Lung microvascular endothelial cell (primary cell): ENCODE measurements at regions not wholly inside any gene's neighbourhood (a gene's known extent, or its start where the extent isn't known, plus 50 kb on each side); places are given as distances from the start of the nearest gene placed in this dataset.
"Not testable (repeated sequence)": the region's sequence is repeated elsewhere in the genome, so short reads cannot be mapped to it uniquely, and the experiment has no call there.

ENCODE experiments used
- DNase-seq, 2 donors: peaks; one replicate each; pipeline versions ENCODE4 v3.0.0 to v3.0.0-alpha.2; 2010; ENCODE audit warnings: low read depth in 2 of 2

GRCh38 chr6:1445650-1446330, 56.4 kb downstream of the FOXF2 start:
- no peak for DNase-seq

DNA sequence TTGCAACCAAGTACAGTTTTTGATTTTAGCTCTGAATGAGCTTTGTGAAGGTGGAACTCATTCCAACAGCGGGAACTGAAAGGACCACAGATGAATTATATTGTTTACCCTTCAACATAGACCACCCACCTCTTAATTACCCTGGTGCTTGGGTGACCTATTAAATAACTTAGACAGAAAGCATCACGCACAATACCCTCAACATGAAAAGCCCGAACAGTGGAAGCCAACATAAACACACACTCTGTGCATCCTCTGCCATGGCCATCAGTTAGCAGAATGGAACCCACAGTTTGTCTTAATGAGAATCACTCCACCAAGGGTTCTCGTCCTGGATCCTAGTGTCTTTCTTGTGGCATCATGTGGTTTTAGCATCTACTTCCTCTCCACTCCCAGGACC, 60.5 kb downstream of the FOXF2 start:
- no peak for DNase-seq

- DNase-seq: no peak
These were observed 63.6 kb downstream of the FOXF2 start for GRCh38 chr6:1453024-1453423.

GRCh38 chr6:1456816-1457215, 67.4 kb downstream of the FOXF2 start:
- not testable (repeated sequence) for DNase-seq

- no peak for DNase-seq
These were observed 71.8 kb downstream of the FOXF2 start for GRCh38 chr6:1461207-1461606.

DNA sequence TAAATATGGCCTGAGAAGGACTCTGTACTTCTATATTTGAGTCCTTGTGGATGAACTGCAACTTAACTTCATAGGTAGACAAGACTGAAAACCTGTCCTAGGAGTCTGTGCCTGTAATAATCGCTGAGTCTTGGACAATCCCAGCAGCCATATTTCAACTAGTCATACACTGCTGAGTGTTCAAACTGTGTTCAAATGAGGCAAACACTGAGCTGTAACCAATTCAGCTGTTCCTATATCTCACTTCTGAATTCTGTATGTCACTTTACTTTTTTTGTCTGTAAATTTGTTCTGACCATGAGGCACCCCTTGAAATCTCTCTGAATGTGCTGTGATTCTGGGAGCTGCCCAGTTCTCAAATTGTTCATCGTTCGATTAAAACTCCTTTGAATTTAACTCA, 72.4 kb downstream of the FOXF2 start:
- DNase-seq: no peak

- DNase-seq: no peak
These were observed 73.9 kb downstream of the FOXF2 start for GRCh38 chr6:1463275-1463674.

GRCh38 chr6:1463751-1464426, 74.5 kb downstream of the FOXF2 start:
- DNase-seq: no peak

DNA sequence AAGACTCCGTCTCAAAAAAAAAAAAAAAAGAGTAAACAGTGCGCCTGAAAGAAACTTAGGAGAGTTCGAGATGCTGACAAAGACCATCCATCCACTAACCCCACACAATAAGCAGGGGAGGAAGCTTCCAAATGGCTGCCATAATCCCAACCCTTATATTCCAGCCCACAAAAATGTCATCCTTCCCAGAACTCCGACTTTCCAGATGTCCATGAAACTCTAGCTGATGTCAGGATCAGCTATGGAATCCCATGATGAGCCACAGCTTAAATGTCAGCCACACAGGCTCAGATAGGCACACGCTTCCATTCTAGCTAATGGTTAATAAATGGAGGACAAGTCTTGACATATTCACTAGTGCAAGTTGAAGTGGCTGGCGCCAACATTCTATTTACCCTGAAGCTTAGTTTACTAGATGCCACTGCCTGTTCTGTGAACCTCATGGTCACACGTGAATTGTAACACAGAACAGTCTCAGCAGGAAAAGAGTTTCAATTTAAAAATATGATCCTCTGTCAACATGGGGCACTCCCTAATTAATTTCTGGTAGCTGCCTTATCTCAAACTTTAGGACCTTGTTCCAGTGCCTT, 75.5 kb downstream of the FOXF2 start:
- no peak for DNase-seq

GRCh38 chr6:1468126-1468525, 78.8 kb downstream of the FOXF2 start:
- DNase-seq: no peak

DNA sequence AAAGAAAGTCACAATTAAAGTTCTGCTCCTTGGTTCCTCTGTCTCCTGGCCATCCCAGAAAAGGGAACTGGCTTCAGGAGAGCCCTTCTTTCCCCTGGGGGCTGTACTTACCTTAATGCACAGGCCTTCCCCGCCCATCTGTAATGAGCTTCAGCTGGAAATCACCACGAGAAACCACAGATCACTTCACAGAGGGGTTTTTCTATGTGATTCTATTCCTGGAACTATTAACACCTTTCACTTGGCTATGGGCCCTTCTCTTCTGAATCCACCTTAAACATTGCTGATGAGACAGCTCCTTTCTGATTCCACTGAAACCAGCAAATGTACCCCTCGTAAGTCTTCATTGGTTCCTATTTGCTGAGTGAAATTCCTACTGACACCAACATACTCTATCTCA, 80.7 kb downstream of the FOXF2 start:
- no peak for DNase-seq

DNA sequence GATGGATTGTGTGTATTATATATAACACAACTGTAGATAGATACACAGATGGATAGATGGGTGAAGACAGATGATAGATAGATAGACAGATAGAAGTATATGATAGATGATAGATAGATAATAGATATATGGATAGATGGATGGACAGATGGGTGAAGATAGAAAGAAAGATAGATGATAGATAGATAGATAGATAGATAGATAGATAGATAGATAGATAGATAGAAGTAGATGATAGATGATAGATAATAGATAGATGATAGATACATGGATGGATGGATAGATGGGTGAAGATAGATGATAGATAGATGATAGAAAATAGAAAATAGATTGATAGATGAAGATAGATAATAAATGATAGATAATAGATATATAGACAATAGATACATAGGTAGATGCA, 83.3 kb downstream of the FOXF2 start:
- DNase-seq: no peak

- no peak for DNase-seq
These were observed 83.8 kb downstream of the FOXF2 start for GRCh38 chr6:1473166-1473565.

DNA sequence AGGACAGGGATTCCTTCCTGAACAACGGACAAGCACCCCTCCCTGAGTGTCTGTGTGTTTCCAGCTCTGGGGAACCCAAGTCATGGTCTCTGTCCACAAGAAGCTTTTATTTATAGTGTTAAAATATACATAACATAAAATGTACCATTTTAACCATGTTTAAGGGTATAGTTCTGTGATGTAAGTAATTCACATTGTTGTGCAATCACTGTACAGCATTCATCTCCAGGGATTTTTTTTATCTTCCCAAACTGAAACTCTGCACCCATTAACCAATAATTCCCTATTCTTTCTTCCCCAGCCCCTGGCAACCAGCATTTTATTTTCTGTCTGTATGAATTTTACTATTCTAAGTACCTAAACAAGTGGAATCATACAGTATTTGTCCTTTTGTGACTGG, 84.2 kb downstream of the FOXF2 start:
- DNase-seq: no peak

- DNase-seq: no peak
These were observed 84.8 kb downstream of the FOXF2 start for GRCh38 chr6:1474205-1474604.

DNA sequence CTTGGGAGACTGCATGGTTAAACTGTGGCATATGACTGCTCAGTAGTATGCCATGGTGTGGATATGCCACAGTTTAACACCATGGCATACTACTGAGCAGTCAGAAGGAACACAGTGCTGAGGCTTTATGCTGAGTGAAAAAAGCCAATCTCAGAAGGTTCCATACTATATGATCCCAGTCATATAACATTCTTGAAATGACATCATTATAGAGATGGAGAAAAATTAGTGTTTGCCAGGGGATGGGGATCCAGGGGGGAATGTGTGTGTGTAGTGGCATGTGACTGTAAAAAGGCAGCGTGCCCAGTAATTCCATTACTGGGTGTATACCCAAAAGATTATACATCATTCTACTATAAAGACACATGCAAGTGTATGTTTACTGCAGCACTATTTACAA, 85.8 kb downstream of the FOXF2 start:
- no peak for DNase-seq

DNA sequence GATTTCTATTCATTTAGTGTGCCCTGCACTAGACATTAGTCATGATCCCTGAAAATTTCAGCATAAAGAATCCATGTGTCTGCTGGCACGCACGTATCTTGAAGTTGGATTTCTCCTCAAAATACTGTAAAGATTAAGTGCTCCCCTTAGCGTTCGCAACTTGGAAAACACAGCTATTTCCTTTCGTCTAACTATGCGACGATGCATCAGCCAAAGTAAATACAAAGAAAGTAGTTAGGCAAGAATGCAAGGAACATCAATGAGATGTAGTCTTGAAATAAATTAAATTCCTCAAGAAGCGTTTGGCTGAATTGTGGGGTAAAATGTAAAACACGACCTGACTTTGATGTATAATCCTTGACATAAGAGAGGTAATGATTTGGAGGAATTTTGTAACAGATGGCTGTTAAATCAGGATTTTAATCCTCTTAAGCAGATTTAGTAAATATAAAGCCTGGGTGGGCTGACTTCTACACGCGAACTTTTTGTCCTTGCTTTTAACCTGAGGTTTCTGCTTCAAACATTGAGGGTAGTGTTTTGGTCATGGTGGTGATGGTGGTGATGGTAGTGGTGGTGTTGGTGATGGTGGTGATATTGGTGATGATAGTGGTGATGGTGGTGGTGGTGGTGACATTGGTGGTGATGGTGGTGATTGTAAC, 88.2 kb downstream of the FOXF2 start:
- peak in 1 of 2 donors; percentile 16 for DNase-seq

GRCh38 chr6:1478163-1478826, 88.9 kb downstream of the FOXF2 start:
- not testable (repeated sequence) for DNase-seq

DNA sequence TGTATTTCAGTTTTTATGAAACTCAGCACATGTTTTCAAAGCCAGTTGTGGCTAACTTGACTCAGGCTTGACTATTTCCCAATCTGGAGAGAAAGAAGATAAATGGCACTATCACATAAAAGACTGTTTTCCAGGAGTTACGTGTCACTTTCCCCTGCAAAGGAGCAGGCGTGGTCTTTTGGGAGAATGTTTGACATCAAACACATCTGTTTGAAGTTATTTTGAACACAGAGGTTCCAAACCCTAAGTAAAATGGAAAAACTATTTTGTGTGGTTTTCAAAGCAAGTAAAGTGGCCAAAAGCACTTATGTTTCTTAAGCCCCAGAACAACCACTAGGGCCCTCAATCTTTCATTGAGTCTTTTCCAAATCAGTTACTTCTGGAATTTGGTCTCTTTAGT, 89.7 kb downstream of the FOXF2 start:
- DNase-seq: no peak

DNA sequence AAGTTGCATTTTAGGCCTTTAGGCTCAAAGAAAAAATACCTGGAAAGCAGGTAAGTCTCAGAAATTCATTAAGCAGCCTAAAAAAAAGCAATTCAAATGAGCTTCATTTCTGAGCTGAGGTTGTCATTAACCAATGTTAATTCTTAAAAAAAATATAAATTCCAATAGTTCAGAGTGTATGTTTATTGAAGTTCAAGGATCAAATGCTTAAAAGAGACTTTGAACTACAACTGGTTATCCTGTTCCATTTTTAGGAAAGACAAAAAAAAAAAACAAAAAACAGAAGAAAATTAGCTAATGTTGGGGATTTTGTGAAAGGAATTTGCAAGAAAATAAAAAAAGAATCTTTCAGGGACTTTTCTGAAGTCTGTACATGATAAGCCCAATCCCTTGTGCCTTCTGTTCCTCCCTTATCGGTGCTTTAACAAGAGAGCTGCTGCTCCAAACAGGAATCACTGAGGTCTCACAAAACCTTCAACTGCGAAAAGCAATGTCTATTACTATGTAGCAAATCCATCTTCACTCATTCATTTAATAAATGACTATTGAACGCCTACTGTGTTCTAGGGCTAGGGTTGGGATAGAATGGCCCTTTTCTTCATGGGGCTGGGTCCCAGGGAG, 90.3 kb downstream of the FOXF2 start:
- DNase-seq: no peak

GRCh38 chr6:1481286-1481685, 91.9 kb downstream of the FOXF2 start:
- DNase-seq: no peak
